ENCODE measurements at regions not wholly inside any gene's neighbourhood (a gene's known extent, or its start where the extent isn't known, plus 50 kb on each side); places are given as distances from the start of the nearest gene placed in this dataset.

- TF ChIP-seq POLR2A (IDR thresholded peaks at IDR 0.05) = no peak
- no peak for TF ChIP-seq CTCF (IDR thresholded peaks at IDR 0.05 in 4 of 5, conservative IDR thresholded peaks at IDR 0.05 in 1 of 5)
Measured at GRCh38 chr14:71585361-71585760, 346.9 kb upstream of the RGS6 start.

All from gastrocnemius medialis (tissue), 4 donors.